Activated CD8-positive, alpha-beta memory T cell treated with anti-CD3 and anti-CD28 coated beads for 4 hours (primary cell): ENCODE measurements at regions not wholly inside any gene's neighbourhood (a gene's known extent, or its start where the extent isn't known, plus 50 kb on each side); places are given as distances from the start of the nearest gene placed in this dataset.
A peak's percentile ranks its signal among the peaks of the same experiment; 100 is the strongest.
"Not testable (repeated sequence)": the region's sequence is repeated elsewhere in the genome, so short reads cannot be mapped to it uniquely, and the experiment has no call there.

Source experiments
- DNase-seq, 2 donors: peaks; one replicate each; pipeline ENCODE4 v3.0.0-alpha.2; 2020; ENCODE audit warnings: low read depth in 2 of 2

GRCh38 chr16:17940584-17941364 is 395.8 kb downstream of the NPIPA8 start:
- DNase-seq, result no peak

- DNase-seq, result no peak
These were observed 396.8 kb downstream of the NPIPA8 start for GRCh38 chr16:17939723-17940122.

GRCh38 chr16:17939122-17939536 is 397.4 kb downstream of the NPIPA8 start:
- no peak for DNase-seq

GRCh38 chr16:17938546-17938945 is 398.0 kb downstream of the NPIPA8 start:
- no peak for DNase-seq

- no peak for DNase-seq
These were observed 399.7 kb downstream of the NPIPA8 start for GRCh38 chr16:17936766-17937402.

- DNase-seq, result no peak
These were observed 406.3 kb downstream of the NPIPA8 start for GRCh38 chr16:17930280-17930679.

- DNase-seq, result no peak
These were observed 409.6 kb downstream of the NPIPA8 start for GRCh38 chr16:17926866-17927399.

GRCh38 chr16:17926461-17926860 is 410.1 kb downstream of the NPIPA8 start:
- DNase-seq, result no peak

- no peak for DNase-seq
These were observed 410.8 kb downstream of the NPIPA8 start for GRCh38 chr16:17925761-17926160.

GRCh38 chr16:17921357-17921978 is 415.1 kb downstream of the NPIPA8 start:
- DNase-seq, result peak; percentile 1 to 6

GRCh38 chr16:17917316-17918019 is 419.1 kb downstream of the NPIPA8 start:
- DNase-seq, result no peak

- DNase-seq, result no peak
These were observed 420.7 kb downstream of the NPIPA8 start for GRCh38 chr16:17915791-17916190.

- DNase-seq, result no peak
These were observed 422.4 kb downstream of the NPIPA8 start for GRCh38 chr16:17914168-17914567.

GRCh38 chr16:17911578-17911977 is 425.0 kb downstream of the NPIPA8 start:
- not testable (repeated sequence) for DNase-seq

- DNase-seq, result not testable (repeated sequence)
These were observed 429.9 kb downstream of the NPIPA8 start for GRCh38 chr16:17906626-17907025.

- DNase-seq, result no peak
These were observed 430.5 kb upstream of the XYLT1 start for GRCh38 chr16:17901309-17901708.

GRCh38 chr16:17899141-17899540 is 428.4 kb upstream of the XYLT1 start:
- no peak for DNase-seq

- no peak for DNase-seq
These were observed 417.2 kb upstream of the XYLT1 start for GRCh38 chr16:17887963-17888362.

- no peak for DNase-seq
These were observed 415.0 kb upstream of the XYLT1 start for GRCh38 chr16:17885659-17886207.

- no peak for DNase-seq
These were observed 407.1 kb upstream of the XYLT1 start for GRCh38 chr16:17877821-17878360.

GRCh38 chr16:17866996-17867395 is 396.2 kb upstream of the XYLT1 start:
- DNase-seq, result no peak
